ENCODE measurements at regions not wholly inside any gene's neighbourhood (a gene's known extent, or its start where the extent isn't known, plus 50 kb on each side); places are given as distances from the start of the nearest gene placed in this dataset.
A peak's percentile ranks its signal among the peaks of the same experiment; 100 is the strongest.
"Not testable (repeated sequence)": the region's sequence is repeated elsewhere in the genome, so short reads cannot be mapped to it uniquely, and the experiment has no call there.

DNA sequence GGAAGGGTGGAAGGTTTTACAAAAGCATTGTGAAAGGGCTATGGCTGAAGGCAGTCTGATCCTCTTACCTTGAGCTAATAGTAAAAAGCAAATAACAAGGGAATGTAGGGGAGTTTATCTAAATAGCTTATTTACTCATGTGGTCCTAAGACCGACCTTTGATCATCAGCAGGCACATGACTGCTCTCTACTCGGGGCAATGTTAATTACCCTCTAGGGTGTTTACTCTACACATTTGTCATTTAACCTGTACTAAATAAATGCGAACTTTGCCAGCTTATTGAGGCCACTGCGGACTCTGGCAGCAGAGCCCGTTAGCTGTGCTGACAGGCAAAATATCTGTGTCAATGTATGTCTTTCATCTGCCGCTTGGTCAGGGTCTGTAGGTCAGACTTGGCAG lies 768.3 kb upstream of the ATXN7L3B start:
- DNase-seq, result peak; percentile 69

DNA sequence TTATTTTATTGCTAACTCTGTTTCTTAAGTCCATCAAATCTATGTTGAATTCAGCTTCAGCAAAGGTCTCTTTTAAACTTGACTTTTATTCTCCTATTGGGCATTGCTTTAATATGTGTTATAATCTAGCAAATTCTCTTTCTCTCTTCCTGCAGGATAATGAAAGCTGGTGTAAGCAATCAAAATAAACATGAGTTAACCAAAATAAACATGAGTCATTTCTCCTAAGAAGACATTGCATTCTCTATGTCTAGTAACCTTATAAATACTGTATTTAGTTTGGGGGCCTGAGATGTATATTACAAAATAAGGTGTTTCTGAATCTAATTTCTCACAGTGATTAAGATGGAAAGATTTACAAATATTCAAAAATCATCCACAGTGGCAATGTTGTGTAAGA lies 739.1 kb upstream of the ATXN7L3B start:
- peak; percentile 77 for DNase-seq

DNA sequence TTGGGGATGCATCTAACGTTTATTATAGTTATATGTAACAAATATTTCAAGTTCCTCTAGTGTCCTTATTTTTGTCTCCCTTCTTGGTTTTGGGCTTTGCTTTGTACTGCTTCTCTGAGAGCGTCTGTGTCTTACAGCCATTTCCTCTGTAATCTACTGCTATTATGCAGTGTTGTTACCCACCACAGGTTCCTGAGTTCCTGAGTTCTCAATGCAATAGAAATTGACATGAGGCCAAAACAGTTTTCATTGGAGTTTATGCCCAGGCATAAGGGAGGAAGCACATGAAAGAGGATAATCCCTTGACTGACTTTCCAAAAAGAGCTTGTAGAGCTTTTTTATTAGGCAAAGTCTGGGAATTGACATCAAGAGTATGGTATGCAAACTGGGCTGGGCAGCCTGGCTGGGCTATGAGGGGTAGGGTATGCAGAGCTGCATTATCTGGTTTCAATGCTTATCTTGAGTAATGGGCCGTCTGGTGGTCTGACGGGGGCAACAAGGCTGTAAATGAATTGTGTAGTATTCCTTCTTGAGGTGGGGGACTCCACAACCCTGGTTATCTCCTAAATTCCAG lies 722.5 kb upstream of the ATXN7L3B start:
- DNase-seq, result no peak

DNA sequence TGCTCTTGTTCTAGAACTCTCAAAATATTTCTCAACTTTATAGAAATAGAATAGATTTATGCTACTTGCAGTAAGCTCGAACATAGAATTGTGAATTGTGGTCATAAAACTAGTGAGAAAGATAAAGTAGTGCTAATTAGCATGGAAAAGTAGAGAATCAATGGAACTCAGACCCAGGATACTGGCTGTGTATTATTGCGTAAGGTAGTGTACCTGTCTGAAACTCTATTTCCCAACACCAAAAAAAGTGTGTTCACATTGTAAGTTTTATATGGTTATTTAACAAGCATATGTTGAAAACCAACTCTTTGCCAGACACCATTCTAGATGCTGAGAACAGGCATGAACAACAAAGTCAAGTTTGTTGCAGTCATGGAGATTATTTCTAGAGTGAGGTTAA lies 720.5 kb upstream of the ATXN7L3B start:
- DNase-seq, result no peak

DNA sequence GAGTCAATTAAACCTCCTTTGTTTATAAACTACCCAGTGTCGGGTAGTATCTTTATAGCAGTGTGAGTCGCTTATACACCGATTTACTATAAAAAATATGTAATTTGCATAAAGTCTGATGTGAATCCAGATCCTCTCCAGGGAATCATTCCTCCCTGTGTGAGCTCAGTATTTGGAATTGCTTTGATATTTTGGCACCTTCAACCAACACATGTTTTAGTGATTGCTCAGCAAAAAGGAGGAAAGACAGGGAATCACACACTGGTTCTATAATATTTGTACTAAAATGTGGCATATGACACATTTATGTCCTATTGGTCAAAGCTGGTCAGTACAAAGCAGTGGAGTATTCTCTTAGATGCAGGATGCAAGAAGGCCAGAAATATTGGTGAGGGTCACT lies 703.9 kb upstream of the ATXN7L3B start:
- no peak for DNase-seq

DNA sequence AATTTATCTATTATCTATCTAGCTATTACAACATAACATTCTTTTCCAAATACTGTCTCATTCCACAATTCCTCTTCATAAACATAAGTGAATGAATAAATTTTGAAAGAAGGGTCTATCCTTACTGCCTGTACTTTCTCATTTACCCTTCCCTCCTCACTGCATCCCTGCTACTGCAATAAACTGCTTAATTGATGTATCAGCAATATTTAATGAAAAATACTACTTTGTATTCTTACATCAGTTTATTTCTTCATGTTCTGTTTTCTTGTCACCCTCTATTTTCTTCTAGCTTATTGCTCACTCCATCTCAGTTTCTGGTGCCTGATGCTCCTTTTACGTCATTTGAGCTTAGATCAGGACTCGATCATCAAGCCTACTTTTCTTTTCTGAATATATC lies 695.7 kb upstream of the ATXN7L3B start:
- no peak for DNase-seq

DNA sequence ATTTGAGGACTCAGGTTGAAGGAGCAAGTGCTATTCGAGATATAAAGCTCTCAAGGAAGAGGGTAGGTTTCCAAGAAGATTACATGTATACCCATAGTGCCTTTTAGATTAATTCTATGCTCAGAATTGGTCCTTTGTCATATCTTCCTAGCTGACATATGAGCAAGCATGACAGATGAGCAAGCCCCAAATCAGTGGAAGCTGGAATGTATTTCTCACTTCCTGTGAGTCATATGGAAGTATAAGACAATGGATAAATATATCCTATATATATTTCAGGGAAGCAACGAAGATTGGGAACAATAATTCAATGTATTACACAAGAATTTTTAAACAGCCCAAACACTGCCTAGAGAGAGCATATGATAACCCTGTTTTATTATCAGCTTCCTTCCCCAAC lies 674.1 kb upstream of the ATXN7L3B start:
- peak; percentile 30 for DNase-seq

DNA sequence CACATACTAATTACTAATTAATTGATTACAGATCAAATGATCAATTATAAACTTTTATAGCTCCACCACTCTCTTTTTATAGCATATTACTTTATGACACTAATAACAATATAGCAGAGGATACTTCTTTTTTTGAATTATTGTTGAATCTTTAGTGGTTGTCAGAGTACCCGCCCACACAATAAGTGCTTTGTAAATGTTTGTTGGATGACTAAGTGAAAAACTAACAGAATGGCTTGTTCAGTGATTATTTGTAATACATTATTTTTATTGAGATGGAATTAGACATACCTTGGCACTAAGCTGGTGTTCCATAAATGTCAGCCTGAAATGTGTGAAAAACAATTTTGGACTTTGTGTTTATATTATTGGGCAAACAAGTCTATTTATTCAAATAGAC lies 670.5 kb upstream of the ATXN7L3B start:
- peak; percentile 62 for DNase-seq

DNA sequence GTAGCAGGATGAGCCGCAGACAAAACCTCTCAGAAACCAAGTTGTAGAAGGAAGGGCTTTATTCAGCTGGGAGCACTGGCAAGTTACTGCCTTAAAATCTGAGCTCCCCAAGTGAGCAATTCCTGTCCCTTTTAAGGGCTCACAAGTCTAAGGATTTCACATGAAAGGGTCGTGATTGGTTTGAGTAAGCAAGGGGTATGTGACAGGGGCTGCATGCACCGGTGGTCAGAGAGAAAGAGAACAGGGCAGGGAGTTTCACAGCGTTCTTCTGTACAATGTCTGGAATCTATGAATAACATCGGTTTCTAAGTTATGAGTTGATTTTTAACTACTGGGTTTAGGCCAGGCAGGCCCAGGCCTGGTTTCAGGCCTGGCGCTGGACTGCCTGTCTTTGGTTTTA lies 660.3 kb upstream of the ATXN7L3B start:
- DNase-seq, result not testable (repeated sequence)

DNA sequence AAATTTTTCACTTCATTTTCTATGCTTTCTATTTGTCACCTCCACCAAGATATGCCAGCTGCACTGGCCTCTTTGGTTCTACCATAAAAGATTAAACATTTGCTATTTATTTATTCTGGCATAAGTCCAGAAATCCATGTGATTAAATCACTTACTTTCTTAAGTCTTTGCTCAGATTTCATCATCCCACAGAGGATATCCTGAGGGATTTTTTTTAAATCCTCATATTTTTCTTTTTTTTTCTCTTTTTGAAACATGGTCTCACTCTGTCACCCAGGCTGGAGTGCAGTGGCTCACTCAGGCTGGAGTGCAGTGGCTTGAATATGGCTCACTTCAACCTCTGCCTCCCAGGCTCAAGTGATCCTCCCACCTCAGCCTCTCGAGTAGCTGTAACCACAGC lies 645.4 kb upstream of the ATXN7L3B start:
- peak; percentile 69 for DNase-seq

DNA sequence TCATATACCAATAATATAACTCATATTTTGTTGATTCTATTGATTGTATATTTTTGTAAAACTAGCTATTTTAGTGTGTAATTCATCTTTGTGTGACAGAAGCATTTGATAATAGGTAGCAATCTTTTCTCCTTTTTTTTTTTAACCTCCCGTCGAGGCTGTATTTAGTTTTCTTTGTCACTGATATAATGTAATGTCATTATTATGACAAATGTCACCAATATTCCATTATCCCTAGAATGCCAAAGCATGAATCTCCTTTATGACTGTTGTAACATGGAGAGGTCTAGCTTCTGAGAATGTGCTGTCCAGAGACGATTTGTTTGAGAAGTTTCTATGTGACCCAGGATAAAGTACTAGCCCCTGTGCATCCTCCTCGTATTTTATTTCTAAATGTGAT lies 639.0 kb upstream of the ATXN7L3B start:
- DNase-seq, result no peak

DNA sequence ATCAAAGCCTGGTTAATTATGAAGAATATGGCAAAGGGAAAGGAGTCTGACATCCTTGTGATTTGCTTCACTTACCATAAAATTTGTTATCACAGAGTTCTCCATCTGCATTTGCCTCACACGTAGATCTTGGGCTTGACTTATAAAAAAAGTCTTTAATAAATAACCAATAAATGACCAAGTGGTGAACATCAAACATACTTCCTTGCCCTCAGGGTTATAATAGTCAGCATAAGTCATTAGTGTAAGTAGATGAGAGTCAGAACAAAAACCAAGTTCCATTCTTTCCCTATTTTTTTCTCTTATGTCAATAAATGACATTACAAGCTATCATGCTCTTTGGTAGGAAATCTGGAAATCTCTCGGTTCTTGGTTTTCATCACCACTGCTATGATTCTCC lies 635.4 kb upstream of the ATXN7L3B start:
- DNase-seq, result no peak

DNA sequence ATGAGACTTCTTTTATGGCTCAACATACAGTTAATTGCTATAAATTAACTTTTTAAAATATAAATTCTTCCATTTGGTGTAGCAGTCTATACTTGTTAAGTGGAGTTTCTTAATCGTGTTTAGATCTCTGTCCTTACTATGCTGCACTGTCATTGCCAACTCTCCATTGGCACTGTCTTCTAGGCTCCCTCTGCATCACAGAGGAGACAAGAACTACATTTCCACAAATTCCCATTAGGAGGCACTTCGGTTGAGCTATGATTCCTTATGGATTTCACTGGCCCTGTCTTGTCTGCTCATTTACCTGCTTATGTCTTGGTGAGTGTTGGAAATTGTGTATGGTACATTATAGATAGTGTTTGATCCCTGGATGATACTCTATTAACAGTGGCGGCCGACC lies 630.9 kb upstream of the ATXN7L3B start:
- no peak for DNase-seq

DNA sequence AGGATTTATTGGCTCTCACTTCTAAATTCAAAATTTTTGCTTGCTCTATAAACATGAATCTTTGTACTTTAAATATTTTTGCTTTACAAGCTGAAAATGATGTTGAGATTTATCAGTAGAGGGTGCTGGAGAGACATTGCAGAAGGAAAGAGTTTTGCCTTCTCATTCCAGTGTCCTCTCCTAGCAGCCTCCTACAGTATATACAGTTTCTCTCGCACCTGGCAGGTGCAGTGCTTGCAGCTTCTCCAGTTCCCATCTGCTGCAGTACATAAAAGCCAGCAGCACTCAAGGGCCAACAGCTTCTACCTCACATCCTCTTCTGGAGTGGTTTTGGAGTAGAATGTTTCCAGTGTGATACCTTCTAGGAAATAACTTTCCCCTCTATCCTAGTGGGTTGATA lies 601.8 kb upstream of the ATXN7L3B start:
- DNase-seq, result peak; percentile 99

DNA sequence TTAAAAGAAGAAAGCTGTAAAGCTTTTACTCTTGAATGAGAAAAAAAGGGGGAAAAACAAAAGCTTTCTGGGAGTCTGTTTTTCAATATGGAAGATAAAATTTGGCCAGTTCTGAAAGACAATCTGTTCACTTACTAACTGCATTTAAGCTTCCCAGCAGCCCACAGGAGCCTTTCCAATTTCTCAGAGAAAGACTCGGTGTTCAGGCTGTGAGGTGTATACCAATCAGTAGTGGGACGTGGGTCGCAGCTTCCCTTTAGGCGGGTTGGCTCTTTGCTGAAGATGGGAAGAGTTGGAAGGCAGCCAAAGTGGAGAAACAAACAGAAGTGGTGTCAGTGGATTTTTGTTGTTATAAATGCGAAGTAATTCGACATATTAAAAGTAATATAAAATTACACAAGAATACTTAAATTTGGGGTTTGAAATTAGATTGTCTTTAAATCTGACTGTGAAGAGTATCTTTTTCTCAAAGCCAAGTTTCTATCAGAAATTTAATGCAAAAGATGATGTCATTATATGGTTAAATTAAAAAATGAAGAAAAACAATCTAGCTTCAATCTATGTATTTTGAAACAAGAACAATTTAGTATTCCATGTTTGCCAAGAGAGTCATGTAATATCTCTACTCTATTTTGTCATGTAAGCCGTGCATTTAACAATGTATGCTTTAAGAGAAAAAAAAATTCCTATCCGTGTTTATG lies 590.2 kb upstream of the ATXN7L3B start:
- no peak for DNase-seq

DNA sequence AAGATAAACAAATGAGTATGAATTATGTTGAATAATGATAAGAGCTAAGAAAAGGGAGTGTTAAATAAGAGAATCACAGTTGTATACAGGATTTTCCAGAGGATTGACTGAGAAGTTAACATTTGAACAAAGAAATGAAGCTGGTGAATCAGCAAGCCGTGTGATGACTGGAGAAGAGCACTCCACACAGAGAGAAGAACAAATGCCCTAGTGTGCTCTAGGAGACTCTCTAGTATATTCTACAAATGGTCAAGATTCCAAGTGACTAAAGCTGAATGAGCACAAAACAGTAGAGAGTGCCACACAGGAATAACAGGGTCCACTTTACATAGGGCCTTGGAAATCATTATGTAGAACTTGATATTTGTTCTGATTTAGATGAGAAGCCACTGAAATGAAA lies 587.1 kb upstream of the ATXN7L3B start:
- DNase-seq, result peak; percentile 17

DNA sequence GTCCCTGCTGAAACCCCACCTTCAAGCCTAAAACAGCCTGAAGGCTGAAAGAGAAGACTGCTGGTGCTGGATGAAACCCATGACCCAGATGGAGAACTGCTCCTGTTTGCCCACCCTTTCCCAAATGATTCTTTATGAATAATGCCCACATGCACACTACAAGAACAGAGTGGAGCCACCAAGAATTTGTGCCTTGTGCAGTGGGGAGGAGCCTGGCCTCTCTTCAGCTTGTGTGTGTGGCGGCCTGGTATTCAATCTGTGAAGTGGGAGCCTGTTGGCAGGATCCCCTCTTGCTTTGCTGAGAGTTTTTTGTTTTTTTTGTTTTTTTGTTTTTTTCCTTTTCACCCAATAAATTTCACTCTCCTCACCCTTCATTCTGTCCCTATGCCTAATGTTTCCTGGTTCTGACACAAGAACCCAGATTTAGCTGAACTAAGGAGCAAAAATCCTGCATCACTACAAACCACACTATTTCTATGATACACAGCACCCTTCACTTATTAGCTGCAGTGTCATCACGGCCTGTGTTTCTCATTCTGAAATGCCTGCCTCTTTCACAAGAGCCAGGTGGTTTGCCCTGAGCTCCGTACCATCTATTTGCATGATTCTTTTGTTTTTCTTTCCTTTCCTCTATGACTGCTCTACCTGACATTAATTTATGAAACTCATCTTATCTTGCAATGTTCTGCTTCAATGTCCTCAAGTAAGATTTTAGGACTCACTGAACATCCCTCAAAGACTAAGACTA lies 585.5 kb upstream of the ATXN7L3B start:
- no peak for DNase-seq

DNA sequence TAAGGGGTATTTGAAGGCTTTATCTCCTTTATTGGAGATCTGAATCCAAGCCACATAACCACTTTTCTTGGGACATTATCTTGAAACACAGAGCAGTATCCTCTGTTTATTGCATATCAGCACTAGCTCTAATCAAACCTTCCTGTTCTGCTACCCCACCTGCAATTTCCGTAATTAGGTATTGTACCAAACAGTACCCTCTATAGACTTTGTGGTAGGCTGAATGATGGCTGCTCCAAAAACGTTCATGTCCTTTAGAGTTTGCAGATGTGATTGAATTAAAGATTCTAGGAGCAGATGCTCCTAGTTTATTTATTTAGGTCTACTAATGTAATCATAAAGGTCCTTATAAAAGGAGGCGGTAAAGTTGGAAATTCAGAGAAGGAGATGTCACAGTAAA lies 573.0 kb upstream of the ATXN7L3B start:
- no peak for DNase-seq

DNA sequence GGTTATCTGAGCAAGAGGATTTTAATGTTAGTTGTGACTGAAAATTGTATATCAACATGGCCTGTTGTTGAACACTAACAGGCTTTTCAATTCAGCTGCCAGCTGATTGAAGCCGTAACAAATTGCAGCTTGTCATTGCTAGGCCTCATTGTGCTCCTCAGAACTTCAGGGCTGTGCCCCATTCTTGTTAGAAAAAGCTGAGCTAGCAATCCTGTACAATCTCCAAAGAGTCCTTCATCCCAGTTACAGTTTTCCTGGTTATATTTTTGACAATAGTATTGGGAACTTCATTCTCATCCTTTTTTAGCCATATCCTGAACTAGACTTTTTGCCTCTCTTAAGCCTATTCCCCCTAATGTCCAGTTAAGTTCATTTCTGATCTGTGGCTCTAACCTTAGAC lies 564.1 kb upstream of the ATXN7L3B start:
- no peak for DNase-seq

DNA sequence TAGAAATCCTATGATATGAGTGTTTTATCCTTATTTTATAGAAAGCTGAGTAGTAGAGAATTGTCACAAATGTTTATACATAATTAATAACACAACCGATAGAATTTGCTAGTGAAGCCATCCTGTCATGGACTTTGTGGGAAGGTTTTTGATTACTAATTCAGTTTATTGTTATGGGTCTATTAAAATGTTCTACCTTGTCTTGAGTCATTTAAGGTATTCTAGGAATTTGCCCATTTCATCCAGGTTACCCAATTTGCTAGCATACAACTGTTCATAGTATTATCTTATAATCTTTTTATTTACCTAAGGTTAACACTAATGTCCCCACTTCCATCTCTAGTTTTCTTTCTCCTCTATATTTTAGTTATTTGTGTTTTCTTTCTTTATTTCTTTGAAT lies 553.1 kb upstream of the ATXN7L3B start:
- no peak for DNase-seq

DNA sequence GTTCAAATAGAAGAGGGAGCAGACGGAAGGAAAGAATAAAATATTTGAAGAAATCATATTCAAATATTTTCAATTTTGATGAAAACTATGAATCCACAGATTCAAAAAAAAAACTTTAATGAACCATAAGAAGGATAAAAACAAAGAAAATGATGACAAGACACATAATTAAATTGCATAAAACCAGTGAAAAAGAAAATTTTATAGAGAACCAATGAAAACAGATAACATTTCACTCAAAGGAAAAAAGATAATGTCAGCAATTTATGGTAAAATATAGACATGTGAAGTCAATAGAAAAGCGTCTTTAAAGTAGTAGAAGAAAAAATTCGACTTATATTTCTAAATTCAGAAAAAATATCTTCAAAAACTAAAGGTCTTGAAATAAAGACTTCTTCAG lies 546.5 kb upstream of the ATXN7L3B start:
- DNase-seq, result no peak

DNA sequence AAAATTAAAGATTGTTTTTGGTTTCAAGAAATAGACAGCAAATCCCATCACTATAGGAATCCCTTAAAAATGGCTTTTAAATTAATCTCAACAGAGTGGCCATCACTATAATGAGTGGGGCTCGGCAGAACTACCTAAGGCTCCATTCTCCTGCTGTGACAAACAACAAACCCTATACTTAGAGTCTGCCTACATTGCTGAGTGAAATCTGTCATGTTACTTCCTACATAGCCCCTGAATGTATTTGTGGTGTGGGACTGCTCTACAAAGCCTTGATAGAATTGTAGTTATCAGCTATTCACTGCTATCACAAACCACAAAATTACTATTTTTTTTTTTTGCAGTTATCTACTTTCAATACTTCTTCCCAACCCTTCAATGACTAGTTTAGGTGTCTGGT lies 538.7 kb upstream of the ATXN7L3B start:
- DNase-seq, result no peak

DNA sequence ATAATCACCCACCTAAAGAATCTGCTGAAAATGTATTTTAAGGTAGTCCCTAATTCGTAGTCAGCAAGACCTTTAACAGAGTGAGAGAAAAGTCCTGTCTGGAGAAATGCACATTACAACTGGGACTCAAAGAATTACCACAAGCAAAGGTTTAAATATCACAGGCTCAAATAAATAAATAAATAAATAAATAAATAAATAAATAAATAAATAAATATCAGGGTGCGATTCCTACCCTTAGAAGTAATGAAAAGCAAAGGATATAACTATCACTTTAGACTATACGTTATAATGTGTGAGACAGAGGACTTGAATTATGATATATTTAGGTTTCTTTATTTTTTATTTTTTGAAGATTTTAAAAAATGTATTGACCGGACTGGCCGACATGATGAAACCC lies 522.5 kb upstream of the ATXN7L3B start:
- DNase-seq, result no peak

DNA sequence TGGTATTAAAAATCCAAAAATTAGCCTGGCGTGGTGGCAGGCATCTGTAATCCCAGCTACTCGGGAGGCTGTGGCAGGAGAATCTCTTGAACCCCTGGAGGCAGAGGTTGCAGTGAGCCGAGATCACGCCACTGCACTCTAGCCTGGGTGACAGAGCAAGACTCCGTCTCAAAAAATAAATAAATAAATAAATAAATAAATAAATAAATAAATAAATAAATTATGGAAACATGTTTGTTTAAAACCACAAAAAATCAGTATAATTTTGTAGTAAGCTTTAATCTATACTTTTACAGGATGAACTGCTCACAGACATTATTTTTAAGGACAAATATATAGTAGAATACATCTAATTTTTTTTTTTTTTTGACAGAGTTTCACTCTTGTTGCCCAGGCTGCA lies 521.3 kb upstream of the ATXN7L3B start:
- not testable (repeated sequence) for DNase-seq

DNA sequence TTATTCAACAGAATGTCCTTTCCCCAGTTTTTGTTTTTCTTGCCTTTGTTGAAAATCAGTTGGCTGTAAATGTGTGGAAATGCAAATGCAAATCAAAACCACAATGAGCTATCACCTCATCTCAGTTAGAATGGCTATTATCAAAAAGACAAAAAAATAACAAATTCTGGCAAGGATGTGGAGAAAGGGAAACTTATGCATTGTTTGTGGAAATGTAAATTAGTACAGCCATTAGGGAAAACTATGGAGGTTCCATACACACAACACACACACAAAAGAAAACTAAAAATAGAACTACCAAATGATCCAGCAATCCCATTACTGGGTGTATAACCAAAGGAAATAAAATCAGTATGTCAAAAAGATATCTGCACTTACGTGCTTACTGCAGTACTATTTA lies 518.8 kb upstream of the ATXN7L3B start:
- no peak for DNase-seq
